Karpas-422 (cell line): ENCODE measurements at regions not wholly inside any gene's neighbourhood (a gene's known extent, or its start where the extent isn't known, plus 50 kb on each side); places are given as distances from the start of the nearest gene placed in this dataset.

Experiments used
- DNase-seq: peaks from one replicate; pipeline ENCODE4 v3.0.0-alpha.2; 2015
- H2AFZ ChIP-seq: fragments of 200-600 bp; sonication (generic); 2 replicates; pipeline ENCODE4 v1.6.1; 2014; ENCODE audit warnings: antibody characterized with exemption, low read length, mixed read lengths
- H3K27ac ChIP-seq: fragments of 200-600 bp; sonication (generic); 2 replicates; pipeline ENCODE4 v1.5.1; 2014; ENCODE audit warnings: mild to moderate bottlenecking, low read length, moderate library complexity
- H3K27me3 ChIP-seq: fragments of 200-600 bp; sonication (generic); 2 replicates; pipeline ENCODE4 v1.6.1; 2014; ENCODE audit warnings: low read length, mixed read lengths
- H3K36me3 ChIP-seq: fragments of 200-600 bp; sonication (generic); 2 replicates; pipeline ENCODE4 v1.6.1; 2014; ENCODE audit warnings: low read length, mixed read lengths; ENCODE audit not compliant: insufficient read depth
- H3K4me1 ChIP-seq: fragments of 200-600 bp; sonication (generic); 2 replicates; pipeline ENCODE4 v1.6.1; 2014; ENCODE audit warnings: mild to moderate bottlenecking, low read length, mixed read lengths
- H3K4me2 ChIP-seq: fragments of 200-600 bp; sonication (generic); 2 replicates; pipeline ENCODE4 v1.6.1; 2014; ENCODE audit warnings: low read length, low read depth, mild to moderate bottlenecking; ENCODE audit not compliant: poor library complexity, severe bottlenecking
- H3K4me3 ChIP-seq: fragments of 200-600 bp; sonication (generic); 2 replicates; pipeline ENCODE4 v1.5.1; 2014; ENCODE audit warnings: mild to moderate bottlenecking, antibody characterized with exemption, low read length, mixed read lengths
- H3K79me2 ChIP-seq: fragments of 200-600 bp; sonication (generic); 2 replicates; pipeline ENCODE4 v1.6.1; 2014; ENCODE audit warnings: mild to moderate bottlenecking, low read length, mixed read lengths
- H3K9ac ChIP-seq: fragments of 200-600 bp; sonication (generic); 2 replicates; pipeline ENCODE4 v1.6.0; 2014; ENCODE audit warnings: low read length
- H3K9me2 ChIP-seq: fragments of 200-600 bp; sonication (generic), shearing (Covaris generic); replicated peaks from 2 replicates; pipeline ENCODE4 v1.6.0; 2014; ENCODE audit warnings: mild to moderate bottlenecking, low read length, moderate library complexity; ENCODE audit not compliant: insufficient read depth
- H3K9me3 ChIP-seq: fragments of 300-700, 200-600 bp; sonication (generic); 2 replicates; pipeline ENCODE4 v1.6.1; 2014; ENCODE audit warnings: low read length, mixed read lengths
- H4K20me1 ChIP-seq: fragments of 200-600 bp; sonication (generic); 2 replicates; pipeline ENCODE4 v1.6.1; 2014; ENCODE audit warnings: mild to moderate bottlenecking, antibody characterized with exemption, low read length, low read depth; ENCODE audit not compliant: insufficient read depth

GRCh38 chr15:38085931-38086568 is 151.6 kb downstream of the TMCO5A start:
- H3K9ac ChIP-seq, result peak overlapping the region; percentile 18
- H2AFZ ChIP-seq, result 0 out of 2 replicates have a peak overlapping the region, but pooled peaks have one; percentile 2
- H3K4me3 ChIP-seq, result peak overlapping the region; percentile 29

DNA sequence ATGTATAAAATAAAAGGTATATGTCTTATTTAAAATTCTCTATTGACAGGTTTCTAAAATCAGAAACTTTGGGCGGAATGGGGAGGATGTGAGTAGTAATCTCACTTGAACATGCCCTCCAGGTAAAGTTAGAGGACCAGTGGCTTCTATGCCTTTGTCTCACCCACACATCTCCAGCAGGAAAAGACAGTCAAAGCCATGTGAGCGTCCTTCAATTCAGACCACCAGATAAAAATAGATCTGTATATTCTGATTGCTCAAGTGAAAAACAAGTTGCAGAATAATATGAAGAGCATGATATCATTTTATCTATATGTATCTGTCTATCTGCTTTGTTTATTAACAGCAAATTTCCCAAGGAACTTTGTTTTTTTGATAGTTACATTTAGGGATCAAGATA is 152.2 kb downstream of the TMCO5A start:
- Histone ChIP-seq H3K4me3 (no peak overlapping the region), H3K4me2 (peak overlapping the region; percentile 59), H3K9ac (no peak overlapping the region), H3K9me3 (no peaks in the 10 kb centered on the region), H3K27me3 (no peaks in the 10 kb centered on the region), H3K27ac (no peak overlapping the region), H4K20me1 (no peaks in the 10 kb centered on the region), H2AFZ (no peak overlapping the region), H3K79me2 (no peaks in the 10 kb centered on the region), H3K9me2 (no peaks in the 10 kb centered on the region), H3K4me1 (peaks cover 45% of the 10 kb centered on the region), H3K36me3 (no peaks in the 10 kb centered on the region)
- no peak for DNase-seq

More at GRCh38 chr15:38085931-38086568, 151.6 kb downstream of the TMCO5A start:
- Histone ChIP-seq H3K36me3 (no peaks in the 10 kb centered on the region), H3K9me2 (no peaks in the 10 kb centered on the region), H3K27ac (peak overlapping the region; percentile 40), H3K4me1 (peaks cover 42% of the 10 kb centered on the region), H3K4me2 (peak overlapping the region; percentile 59), H3K79me2 (no peaks in the 10 kb centered on the region), H3K9me3 (no peaks in the 10 kb centered on the region), H3K27me3 (no peaks in the 10 kb centered on the region), H4K20me1 (no peaks in the 10 kb centered on the region)
- DNase-seq, result no peak

DNA sequence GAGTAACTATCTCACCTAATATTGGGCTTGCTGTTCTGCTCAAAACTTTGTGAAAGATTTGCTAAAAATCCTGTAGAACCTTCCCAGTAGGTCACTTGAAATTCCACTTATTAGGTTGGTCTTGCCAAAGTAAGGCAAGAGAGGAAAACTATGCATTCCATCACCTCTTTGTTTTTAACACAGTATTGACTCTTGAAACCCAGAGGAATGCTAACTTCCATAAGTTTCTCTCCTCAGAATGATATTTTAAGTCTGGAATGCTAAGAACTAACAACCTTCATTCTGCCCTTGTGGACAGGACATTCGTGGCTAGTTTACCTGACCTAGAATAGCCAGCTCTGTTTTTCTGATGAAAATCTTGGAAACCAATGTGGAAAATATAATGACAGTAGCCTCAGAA is 154.5 kb downstream of the TMCO5A start:
- Histone ChIP-seq H2AFZ (no peak overlapping the region), H3K9me3 (no peaks in the 10 kb centered on the region), H3K9me2 (no peaks in the 10 kb centered on the region), H4K20me1 (no peaks in the 10 kb centered on the region), H3K79me2 (no peaks in the 10 kb centered on the region), H3K27me3 (no peaks in the 10 kb centered on the region), H3K36me3 (no peaks in the 10 kb centered on the region), H3K4me3 (no peak overlapping the region), H3K4me2 (no peak overlapping the region), H3K27ac (no peak overlapping the region), H3K4me1 (peaks cover 48% of the 10 kb centered on the region), H3K9ac (no peak overlapping the region)
- no peak for DNase-seq

DNA sequence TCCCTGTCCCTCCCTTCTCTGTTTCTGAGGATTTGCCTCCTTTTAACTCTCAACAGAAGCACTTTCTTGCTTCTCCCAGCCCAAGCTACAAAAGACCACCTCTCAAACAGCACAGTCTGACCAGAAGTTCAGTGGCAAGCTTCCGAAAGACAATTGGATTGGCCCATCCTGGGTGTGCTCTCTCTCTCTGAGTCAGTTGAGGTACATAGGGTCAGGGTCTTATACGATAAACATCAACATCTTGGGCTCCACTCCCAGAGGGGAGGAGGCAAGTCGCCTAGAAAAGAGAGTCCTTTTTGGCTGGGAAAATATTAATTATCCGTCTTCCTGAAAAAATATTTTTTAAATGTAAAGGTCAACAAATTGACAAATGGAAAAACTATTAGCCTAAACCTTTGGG is 155.8 kb downstream of the TMCO5A start:
- peaks cover 40% of the 10 kb centered on the region for H3K4me1 ChIP-seq
- no peak overlapping the region for H3K4me3 ChIP-seq
- no peaks in the 10 kb centered on the region for H3K9me2 ChIP-seq
- H4K20me1 ChIP-seq, result no peaks in the 10 kb centered on the region
- H3K36me3 ChIP-seq, result no peaks in the 10 kb centered on the region
- no peaks in the 10 kb centered on the region for H3K79me2 ChIP-seq
- DNase-seq, result no peak
- H3K4me2 ChIP-seq, result no peak overlapping the region
- H3K9ac ChIP-seq, result no peak overlapping the region
- H3K27ac ChIP-seq, result no peak overlapping the region
- H2AFZ ChIP-seq, result no peak overlapping the region
- no peaks in the 10 kb centered on the region for H3K9me3 ChIP-seq
- H3K27me3 ChIP-seq, result no peaks in the 10 kb centered on the region

DNA sequence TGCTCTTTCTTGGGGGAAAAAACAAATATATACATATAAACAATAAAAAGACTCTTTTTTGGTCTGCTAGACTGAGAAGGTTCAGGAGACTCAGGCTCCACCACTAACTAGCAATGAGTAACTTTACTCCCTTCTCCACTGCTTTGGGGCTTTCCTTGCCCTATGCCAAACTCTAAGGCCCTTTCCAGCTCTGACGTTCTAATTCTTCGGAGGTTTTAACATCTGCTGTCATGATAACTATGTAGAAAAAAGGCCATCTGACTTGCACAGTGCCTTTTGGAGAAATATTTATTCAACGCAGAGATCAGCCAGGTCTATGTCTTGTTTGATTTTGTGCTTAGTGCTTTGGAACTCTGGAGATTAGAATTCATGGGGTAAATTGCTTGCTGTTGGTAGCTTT is 156.2 kb downstream of the TMCO5A start:
- H3K9ac ChIP-seq, result no peak overlapping the region
- no peaks in the 10 kb centered on the region for H4K20me1 ChIP-seq
- H3K4me3 ChIP-seq, result no peak overlapping the region
- H2AFZ ChIP-seq, result no peak overlapping the region
- H3K79me2 ChIP-seq, result no peaks in the 10 kb centered on the region
- H3K4me2 ChIP-seq, result no peak overlapping the region
- H3K4me1 ChIP-seq, result peaks cover 36% of the 10 kb centered on the region
- H3K36me3 ChIP-seq, result no peaks in the 10 kb centered on the region
- H3K9me3 ChIP-seq, result no peaks in the 10 kb centered on the region
- no peak overlapping the region for H3K27ac ChIP-seq
- no peaks in the 10 kb centered on the region for H3K9me2 ChIP-seq
- DNase-seq, result no peak
- no peaks in the 10 kb centered on the region for H3K27me3 ChIP-seq

DNA sequence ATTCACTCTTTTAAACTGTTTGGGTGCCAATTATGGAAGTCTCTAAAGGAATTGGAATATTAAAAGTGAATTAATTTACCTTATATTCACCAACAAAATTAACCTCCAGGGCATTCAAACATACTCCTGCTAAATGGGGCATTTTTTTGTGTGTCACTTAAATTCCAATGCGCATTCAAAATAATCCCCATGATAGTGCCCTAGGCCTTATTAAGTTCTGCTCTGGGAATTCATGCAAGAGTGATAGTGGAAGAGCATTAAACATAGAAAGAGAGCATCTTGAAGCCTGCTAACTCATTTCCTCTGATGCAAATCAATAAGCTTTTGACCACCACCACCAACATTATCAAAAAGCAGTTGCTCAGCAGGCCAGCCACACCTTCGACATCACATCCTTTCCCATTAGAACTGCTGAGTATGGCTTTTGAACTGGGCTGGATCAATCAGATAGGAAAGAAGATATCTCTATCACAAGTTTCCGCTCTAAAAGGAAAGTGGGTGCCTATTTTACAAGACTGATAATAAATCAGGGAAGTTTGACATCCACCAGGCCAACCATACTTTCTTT is 156.7 kb downstream of the TMCO5A start:
- Histone ChIP-seq H3K79me2 (no peaks in the 10 kb centered on the region), H2AFZ (no peak overlapping the region), H4K20me1 (no peaks in the 10 kb centered on the region), H3K36me3 (no peaks in the 10 kb centered on the region), H3K4me3 (no peak overlapping the region), H3K27ac (no peak overlapping the region), H3K9me2 (no peaks in the 10 kb centered on the region), H3K4me2 (no peak overlapping the region), H3K9ac (no peak overlapping the region), H3K27me3 (no peaks in the 10 kb centered on the region), H3K9me3 (no peaks in the 10 kb centered on the region), H3K4me1 (peaks cover 31% of the 10 kb centered on the region)
- DNase-seq, result no peak

DNA sequence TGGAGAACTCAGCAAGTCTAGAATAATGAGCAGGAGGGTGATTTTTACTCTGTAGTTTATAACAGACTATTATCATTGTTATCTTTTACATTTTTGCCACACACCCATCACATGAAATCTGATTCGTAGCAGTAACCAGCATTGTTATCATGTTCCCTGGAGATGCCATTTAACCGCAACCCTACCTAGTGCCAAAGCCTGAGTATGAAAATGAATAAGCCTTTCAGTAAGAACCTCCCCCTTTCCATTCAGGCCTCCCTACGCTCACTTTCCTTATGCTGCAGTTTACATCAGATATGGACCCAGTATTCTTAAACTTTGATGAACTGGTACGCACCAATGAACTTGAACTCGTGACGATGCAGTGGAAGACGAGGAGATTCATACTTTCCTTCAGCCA is 158.7 kb upstream of the SPRED1 start:
- Histone ChIP-seq H4K20me1 (no peaks in the 10 kb centered on the region), H3K9ac (no peak overlapping the region), H3K4me1 (peaks cover 24% of the 10 kb centered on the region), H3K27me3 (no peaks in the 10 kb centered on the region), H3K27ac (no peak overlapping the region), H3K4me2 (peak overlapping the region; percentile 45), H3K79me2 (no peaks in the 10 kb centered on the region), H3K4me3 (no peak overlapping the region; the same call in 1 of the 2 replicates), H3K9me2 (no peaks in the 10 kb centered on the region), H2AFZ (peak overlapping the region; percentile 61; the same call in 1 of the 2 replicates), H3K9me3 (no peaks in the 10 kb centered on the region), H3K36me3 (no peaks in the 10 kb centered on the region)
- no peak for DNase-seq

GRCh38 chr15:38102972-38103371 is 149.7 kb upstream of the SPRED1 start:
- Histone ChIP-seq H3K9me2 (no peaks in the 10 kb centered on the region), H3K9ac (no peak overlapping the region), H3K79me2 (no peaks in the 10 kb centered on the region), H3K27me3 (no peaks in the 10 kb centered on the region), H3K4me2 (no peak overlapping the region), H3K9me3 (no peaks in the 10 kb centered on the region), H3K27ac (no peak overlapping the region), H3K36me3 (no peaks in the 10 kb centered on the region), H3K4me3 (no peak overlapping the region), H2AFZ (no peak overlapping the region), H4K20me1 (no peaks in the 10 kb centered on the region), H3K4me1 (peaks cover 9% of the 10 kb centered on the region)
- DNase-seq, result no peak
